OCI-LY1 (cell line): ENCODE measurements at regions not wholly inside any gene's neighbourhood (a gene's known extent, or its start where the extent isn't known, plus 50 kb on each side); places are given as distances from the start of the nearest gene placed in this dataset.

Experiments used
- H2AFZ ChIP-seq: fragments of 200-600 bp; sonication (generic), shearing (Covaris generic); 2 replicates; pipeline ENCODE4 v1.6.0; 2014; ENCODE audit warnings: antibody characterized with exemption, mild to moderate bottlenecking, low read length
- H3F3A ChIP-seq: fragments of 200-600 bp; sonication (generic), shearing (Covaris generic); 2 replicates; pipeline ENCODE4 v1.6.0; 2014; ENCODE audit warnings: mild to moderate bottlenecking, antibody characterized with exemption, low read length, moderate library complexity; ENCODE audit not compliant: insufficient read depth
- H3K27ac ChIP-seq: fragments of 200-600 bp; sonication (generic); 2 replicates; pipeline ENCODE4 v1.5.1; 2014; ENCODE audit warnings: low read length, mixed run types, mild to moderate bottlenecking, low read depth; ENCODE audit not compliant: poor library complexity, severe bottlenecking
- H3K27me3 ChIP-seq: fragments of 200-600 bp; sonication (generic); 2 replicates; pipeline ENCODE4 v1.6.0; 2014; ENCODE audit warnings: antibody characterized with exemption, mild to moderate bottlenecking, low read length, moderate library complexity; ENCODE audit not compliant: insufficient read depth
- H3K36me3 ChIP-seq: fragments of 200-600 bp; sonication (generic); 2 replicates; pipeline ENCODE4 v1.6.1; 2014; ENCODE audit warnings: mild to moderate bottlenecking, antibody characterized with exemption, low read length, moderate library complexity, mixed read lengths; ENCODE audit not compliant: insufficient read depth
- H3K4me1 ChIP-seq: fragments of 200-600 bp; sonication (generic); 2 replicates; pipeline ENCODE4 v1.5.1; 2014; ENCODE audit warnings: mild to moderate bottlenecking, low read length, moderate library complexity; ENCODE audit not compliant: insufficient read depth, severe bottlenecking
- H3K4me2 ChIP-seq: fragments of 200-600 bp; sonication (generic), shearing (Covaris generic); 2 replicates; pipeline ENCODE4 v1.6.1; 2014; ENCODE audit warnings: low read length
- H3K4me3 ChIP-seq: fragments of 200-600 bp; sonication (generic); 2 replicates; pipeline ENCODE4 v1.5.1; 2014; ENCODE audit warnings: low read length, low read depth, mild to moderate bottlenecking, mixed read lengths; ENCODE audit not compliant: poor library complexity, severe bottlenecking
- H3K79me2 ChIP-seq: fragments of 200-600 bp; shearing (Covaris generic); 2 replicates; pipeline ENCODE4 v1.6.1; 2016; ENCODE audit warnings: mixed run types, low read length, mixed read lengths; ENCODE audit not compliant: insufficient read depth
- H3K9ac ChIP-seq: fragments of 200-600 bp; sonication (generic), shearing (Covaris generic); 2 replicates; pipeline ENCODE4 v1.6.1; 2014; ENCODE audit warnings: mild to moderate bottlenecking, low read length, mixed read lengths
- H3K9me2 ChIP-seq: fragments of 200-600 bp; sonication (generic), shearing (Covaris generic); 2 replicates; pipeline ENCODE4 v1.6.1; 2014; ENCODE audit warnings: low read depth, mild to moderate bottlenecking, low read length, mixed read lengths
- H3K9me3 ChIP-seq: fragments of 200-600 bp; shearing (Covaris generic); 2 replicates; pipeline ENCODE4 v1.6.1; 2014; ENCODE audit warnings: low read length, mixed read lengths
- H4K20me1 ChIP-seq: fragments of 200-600 bp; sonication (generic), shearing (Covaris generic); 2 replicates; pipeline ENCODE4 v1.6.0; 2016; ENCODE audit warnings: mild to moderate bottlenecking, low read length; ENCODE audit not compliant: insufficient read depth
- CTCF ChIP-seq: fragments of 200-600 bp; sonication (generic), shearing (Covaris generic); IDR thresholded peaks from 2 replicates; pipeline ENCODE4 v1.5.1; 2017; ENCODE audit warnings: mild to moderate bottlenecking, antibody characterized with exemption, low read length, moderate library complexity, mixed read lengths
- EZH2 ChIP-seq: fragments of 200-600 bp; sonication (generic), shearing (Covaris generic); IDR thresholded peaks from 2 replicates; pipeline ENCODE4 v1.8.0; 2017; ENCODE audit warnings: borderline replicate concordance, mixed run types, mild to moderate bottlenecking, antibody characterized with exemption, low read length, moderate library complexity, mixed read lengths

DNA sequence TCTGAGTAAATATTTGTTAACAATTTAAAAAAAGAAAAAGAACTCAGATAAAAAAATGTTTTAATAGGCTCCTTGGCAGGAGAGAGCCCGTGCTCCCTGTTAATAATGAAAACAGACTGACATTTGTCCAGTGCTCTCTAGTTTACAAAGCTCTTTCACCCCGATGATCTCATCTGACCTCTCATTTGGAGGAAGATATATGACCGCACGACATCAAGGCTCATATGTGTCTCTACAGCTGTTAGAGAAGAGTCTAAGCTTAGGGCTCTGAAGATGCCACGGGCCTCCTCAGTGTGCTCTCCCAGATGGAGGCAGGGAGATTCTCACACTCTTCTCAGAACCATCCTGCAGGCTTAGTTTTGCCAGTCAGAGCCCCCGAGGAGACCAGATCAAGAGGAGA, 280.8 kb upstream of the IRX5 start:
- Histone ChIP-seq H3K9ac (no peak overlapping the region), H3K9me3 (no peaks in the 10 kb centered on the region), H3K4me1 (no peaks in the 10 kb centered on the region), H4K20me1 (no peaks in the 10 kb centered on the region), H3F3A (no peaks in the 10 kb centered on the region), H3K27ac (no peak overlapping the region), H2AFZ (no peak overlapping the region), H3K9me2 (no peaks in the 10 kb centered on the region), H3K4me3 (no peak overlapping the region), H3K36me3 (no peaks in the 10 kb centered on the region), H3K4me2 (no peak overlapping the region), H3K79me2 (no peaks in the 10 kb centered on the region), H3K27me3 (no peaks in the 10 kb centered on the region)
- TF ChIP-seq EZH2 (no peak), CTCF (no peak)

GRCh38 chr16:54648575-54648974, 282.1 kb upstream of the IRX5 start:
- H4K20me1 ChIP-seq = no peaks in the 10 kb centered on the region
- no peaks in the 10 kb centered on the region for H3K79me2 ChIP-seq
- no peak overlapping the region for H3K4me3 ChIP-seq
- no peak overlapping the region for H3K9ac ChIP-seq
- no peak overlapping the region for H3K27ac ChIP-seq
- no peaks in the 10 kb centered on the region for H3K9me3 ChIP-seq
- no peaks in the 10 kb centered on the region for H3K27me3 ChIP-seq
- H3K9me2 ChIP-seq = no peaks in the 10 kb centered on the region
- no peak for TF ChIP-seq EZH2
- TF ChIP-seq CTCF = no peak
- no peak overlapping the region for H2AFZ ChIP-seq
- H3F3A ChIP-seq = no peaks in the 10 kb centered on the region
- H3K4me2 ChIP-seq = no peak overlapping the region
- H3K36me3 ChIP-seq = no peaks in the 10 kb centered on the region
- no peaks in the 10 kb centered on the region for H3K4me1 ChIP-seq

- Histone ChIP-seq H3K4me1 (no peaks in the 10 kb centered on the region), H3K79me2 (no peaks in the 10 kb centered on the region), H3K27ac (no peak overlapping the region), H3K9me2 (no peaks in the 10 kb centered on the region), H3K27me3 (no peaks in the 10 kb centered on the region), H3K4me2 (no peak overlapping the region), H3K9ac (no peak overlapping the region), H2AFZ (no peak overlapping the region), H3K4me3 (no peak overlapping the region), H3K36me3 (no peaks in the 10 kb centered on the region), H3K9me3 (no peaks in the 10 kb centered on the region), H4K20me1 (no peaks in the 10 kb centered on the region), H3F3A (no peaks in the 10 kb centered on the region)
- TF ChIP-seq EZH2 = no peak
- no peak for TF ChIP-seq CTCF
These were observed 282.9 kb upstream of the IRX5 start for GRCh38 chr16:54647725-54648221.
